A549 (cell line): ENCODE measurements at regions not wholly inside any gene's neighbourhood (a gene's known extent, or its start where the extent isn't known, plus 50 kb on each side); places are given as distances from the start of the nearest gene placed in this dataset.

Source experiments
- ATAC-seq, 2 experiments: fragments of 200-7000 bp in 1 of 2; fragments of >200 bp in 1 of 2; cut with Nextera tagmentation in 1 of 2; cut with Tn5 transposase in 1 of 2; 3 replicates each; pipeline versions ENCODE4 v1.8.0 to v1.9.1; 2018 to 2020; ENCODE audit warnings: mild to moderate bottlenecking in 1 of 2, moderate library complexity in 1 of 2
- CTCF ChIA-PET: fragments of 300-600 bp; sonication (Branson Sonifier 250); formaldehyde crosslinking; extraction: SDS; loops from one replicate; lab custom pipeline; 2021; ENCODE audit warnings: antibody characterized with exemption, inconsistent platforms; lab: Yijun Ruan, JAX
- POLR2A ChIA-PET: fragments of 350-600 bp; formaldehyde crosslinking; extraction: SDS; loops from one replicate; lab custom pipeline; 2021; ENCODE audit warnings: antibody characterized with exemption, inconsistent platforms; lab: Yijun Ruan, JAX
- DNase-seq, 2 experiments: peaks; one replicate each; pipeline versions ENCODE4 v3.0.0 to v3.0.0-alpha.2; 2011 to 2016; ENCODE audit warnings: low read depth in 1 of 2, low spot score in 1 of 2
- FAIRE-seq: peaks from 2 replicates; lab custom pipeline; 2011; peaks lifted over from hg19 to GRCh38; lab: Jason Lieb, UNC
- H3K27ac ChIP-seq, 2 experiments: fragments of >200 bp; sonication (Bioruptor Twin); formaldehyde crosslinking; 3 replicates each; pipeline ENCODE4 v1.5.1; 2016 to 2017
- H3K4me1 ChIP-seq: fragments of >200 bp; sonication (Bioruptor Twin); formaldehyde crosslinking; 3 replicates; pipeline ENCODE4 v1.6.1; 2016
- H3K4me2 ChIP-seq: fragments of >200 bp; sonication (Bioruptor Twin); formaldehyde crosslinking; 3 replicates; pipeline ENCODE4 v1.6.1; 2016
- H3K4me3 ChIP-seq: fragments of >200 bp; sonication (Bioruptor Twin); formaldehyde crosslinking; 3 replicates; pipeline ENCODE4 v1.5.1; 2016
- H3K9me3 ChIP-seq: fragments of >200 bp; sonication (Bioruptor Twin); formaldehyde crosslinking; 3 replicates; pipeline ENCODE4 v1.6.1; 2016
- CBX2 ChIP-seq: fragments of 200-600 bp; sonication (generic); IDR thresholded peaks from 2 replicates; pipeline ENCODE4 v1.6.1; 2016; ENCODE audit warnings: low read depth, mild to moderate bottlenecking, borderline replicate concordance
- EHMT2 ChIP-seq: fragments of 200-600 bp; sonication (generic); IDR thresholded peaks from 2 replicates; pipeline ENCODE4 v1.6.1; 2016; ENCODE audit warnings: antibody characterized with exemption, low read depth, mild to moderate bottlenecking, moderate library complexity
- GATA3 ChIP-seq: IDR thresholded peaks from 2 replicates; pipeline ENCODE4 v1.6.1; 2012; ENCODE audit warnings: borderline replicate concordance
- HDAC2 ChIP-seq: fragments of 200-600 bp; sonication (generic); IDR thresholded peaks from 2 replicates; pipeline ENCODE4 v1.6.1; 2016
- HOXB5 ChIP-seq: fragments of 250-450 bp; sonication (Bioruptor Pico); IDR thresholded peaks from 2 replicates; pipeline ENCODE4 v1.5.0; 2020; ENCODE audit warnings: mild to moderate bottlenecking, moderate library complexity
- JUN ChIP-seq, 2 experiments: fragments of >200 bp; sonication (Bioruptor Twin); formaldehyde crosslinking; IDR thresholded peaks; 2 replicates in 1 of 2; 3 replicates in 1 of 2; pipeline ENCODE4 v1.6.1; 2016 to 2017
- JUNB ChIP-seq: fragments of >200 bp; sonication (Bioruptor Twin); formaldehyde crosslinking; IDR thresholded peaks from 2 replicates; pipeline ENCODE4 v1.6.1; 2016
- KDM5A ChIP-seq: fragments of 200-600 bp; sonication (generic); IDR thresholded peaks from 2 replicates; pipeline ENCODE4 v1.6.1; 2016; ENCODE audit warnings: antibody characterized with exemption, mild to moderate bottlenecking
- MAZ ChIP-seq: fragments of 150-350 bp; IDR thresholded peaks from 2 replicates; pipeline ENCODE4 v1.6.1; 2014; ENCODE audit warnings: antibody characterized with exemption, low read depth, low read length, borderline replicate concordance
- NPAS2 ChIP-seq: fragments of 250-450 bp; sonication (Bioruptor Pico); IDR thresholded peaks from 2 replicates; pipeline ENCODE4 v1.8.0; 2022; ENCODE audit warnings: mild to moderate bottlenecking, moderate library complexity, borderline replicate concordance
- POLR2AphosphoS2 ChIP-seq: conservative IDR thresholded peaks from 2 replicates; pipeline ENCODE4 v1.6.1; 2012; ENCODE audit warnings: low read length, improper control_type of control experiment, inconsistent platforms
- RAD21 ChIP-seq, 2 experiments: fragments of >200 bp in 1 of 2; sonication (Bioruptor Twin) in 1 of 2; formaldehyde crosslinking in 1 of 2; IDR thresholded peaks in 1 of 2; conservative IDR thresholded peaks in 1 of 2; 2 replicates in 1 of 2; 3 replicates in 1 of 2; pipeline ENCODE4 v1.6.1; 2012 to 2018; ENCODE audit warnings: inconsistent platforms in 1 of 2
- RARB ChIP-seq: fragments of 250-450 bp; sonication (Bioruptor Pico); IDR thresholded peaks from 2 replicates; pipeline ENCODE4 v1.8.0; 2021; ENCODE audit warnings: mild to moderate bottlenecking, moderate library complexity
- TFCP2L1 ChIP-seq: fragments of 250-450 bp; sonication (Bioruptor Pico); IDR thresholded peaks from 2 replicates; pipeline ENCODE4 v1.5.0; 2021; ENCODE audit warnings: mild to moderate bottlenecking
- TP53 ChIP-seq: fragments of 250-450 bp; sonication (Bioruptor Pico); IDR thresholded peaks from 2 replicates; pipeline ENCODE4 v1.5.0; 2021; ENCODE audit warnings: mild to moderate bottlenecking, moderate library complexity
- WGBS: methylation state at CpG from one replicate; pipeline ENCODE4 v1.1.6; 2017; ENCODE audit errors: missing lambda C conversion rate; 5-methylcytosine and 5-hydroxymethylcytosine counted together
- TF ChIP-seq, protein P1 (sequence below): fragments of >200 bp; sonication (Bioruptor Twin); formaldehyde crosslinking; IDR thresholded peaks from 3 replicates; pipeline ENCODE4 v1.5.1; 2016
- TF ChIP-seq, protein P2 (sequence below): fragments of 150-350 bp; IDR thresholded peaks from 2 replicates; pipeline ENCODE4 v1.6.1; 2014; ENCODE audit warnings: low read depth, mild to moderate bottlenecking, low read length
- TF ChIP-seq, protein P3 (sequence below): IDR thresholded peaks from 2 replicates; pipeline ENCODE4 v1.6.1; 2012; ENCODE audit warnings: low read depth, borderline replicate concordance
- TF ChIP-seq, protein P4 (sequence below): fragments of 200-600 bp; sonication (generic); IDR thresholded peaks from 2 replicates; pipeline ENCODE4 v1.6.1; 2016; ENCODE audit warnings: antibody characterized with exemption, mild to moderate bottlenecking, moderate library complexity

DNA sequence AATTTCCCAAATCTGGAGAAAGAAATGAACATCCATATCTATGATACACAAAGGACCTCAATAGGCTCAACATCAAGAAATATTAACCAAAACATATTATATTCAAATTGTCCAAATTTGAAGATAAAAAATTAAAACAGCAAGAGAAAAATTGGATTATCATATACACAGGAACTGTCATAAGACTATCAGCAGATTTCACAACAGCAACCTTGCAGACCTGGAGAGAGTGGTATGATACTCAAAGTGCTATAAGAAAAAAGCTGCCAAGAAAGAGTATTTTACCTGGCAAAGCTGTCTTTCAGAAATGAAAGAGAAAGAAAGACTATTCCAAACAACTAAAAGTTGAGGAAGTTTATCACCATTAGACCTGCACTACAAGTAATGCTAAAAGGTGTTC lies 711.9 kb upstream of the RAB6C start (continued):
- TF ChIP-seq, protein P1, sequence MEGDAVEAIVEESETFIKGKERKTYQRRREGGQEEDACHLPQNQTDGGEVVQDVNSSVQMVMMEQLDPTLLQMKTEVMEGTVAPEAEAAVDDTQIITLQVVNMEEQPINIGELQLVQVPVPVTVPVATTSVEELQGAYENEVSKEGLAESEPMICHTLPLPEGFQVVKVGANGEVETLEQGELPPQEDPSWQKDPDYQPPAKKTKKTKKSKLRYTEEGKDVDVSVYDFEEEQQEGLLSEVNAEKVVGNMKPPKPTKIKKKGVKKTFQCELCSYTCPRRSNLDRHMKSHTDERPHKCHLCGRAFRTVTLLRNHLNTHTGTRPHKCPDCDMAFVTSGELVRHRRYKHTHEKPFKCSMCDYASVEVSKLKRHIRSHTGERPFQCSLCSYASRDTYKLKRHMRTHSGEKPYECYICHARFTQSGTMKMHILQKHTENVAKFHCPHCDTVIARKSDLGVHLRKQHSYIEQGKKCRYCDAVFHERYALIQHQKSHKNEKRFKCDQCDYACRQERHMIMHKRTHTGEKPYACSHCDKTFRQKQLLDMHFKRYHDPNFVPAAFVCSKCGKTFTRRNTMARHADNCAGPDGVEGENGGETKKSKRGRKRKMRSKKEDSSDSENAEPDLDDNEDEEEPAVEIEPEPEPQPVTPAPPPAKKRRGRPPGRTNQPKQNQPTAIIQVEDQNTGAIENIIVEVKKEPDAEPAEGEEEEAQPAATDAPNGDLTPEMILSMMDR = no peak

DNA sequence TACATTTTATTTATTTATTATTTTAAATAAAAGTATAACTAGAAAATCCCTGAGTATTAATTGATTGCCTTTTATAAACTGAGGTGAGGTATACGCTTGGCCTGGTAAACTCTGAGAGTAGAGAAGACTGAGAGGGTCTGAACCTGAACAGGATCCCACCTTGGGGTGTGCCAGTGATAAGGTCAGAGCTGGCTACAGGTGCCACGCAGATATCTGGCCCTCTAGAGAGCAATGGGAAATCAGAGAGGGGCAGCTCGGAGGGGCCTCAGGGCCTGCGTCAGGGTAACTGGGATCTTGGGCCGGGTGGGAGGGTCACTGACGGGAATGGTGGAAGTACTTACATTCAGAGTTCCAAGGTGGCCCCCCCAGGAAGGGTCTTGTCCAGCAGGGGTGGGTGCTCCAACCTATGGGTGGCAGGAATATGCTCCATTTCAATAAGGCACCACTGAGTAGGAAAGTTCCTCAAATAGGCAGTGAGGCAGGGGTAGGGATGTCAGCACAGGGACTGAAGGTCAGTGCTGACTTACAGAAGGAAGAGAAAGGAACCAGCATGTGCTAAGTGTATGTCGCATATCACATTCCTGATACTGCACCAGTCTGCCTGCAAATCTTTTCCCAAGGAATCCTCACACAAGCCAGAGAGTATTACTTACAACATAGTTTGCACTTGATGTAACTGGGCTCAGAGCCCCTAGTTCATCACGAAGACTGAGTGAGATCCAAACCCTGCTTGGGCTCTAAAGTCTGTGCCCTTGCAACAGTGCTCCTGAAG lies 706.0 kb upstream of the RAB6C start:
- no peak overlapping the region for H3K4me3 ChIP-seq
- H3K27ac ChIP-seq = no peak overlapping the region
- H3K4me1 ChIP-seq = no peaks in the 10 kb centered on the region
- ChIA-PET CTCF (no interaction called here), POLR2A (no interaction called here)
- FAIRE-seq = no peak
- no peak for ATAC-seq
- no peak overlapping the region for H3K4me2 ChIP-seq
- TF ChIP-seq, protein P2, sequence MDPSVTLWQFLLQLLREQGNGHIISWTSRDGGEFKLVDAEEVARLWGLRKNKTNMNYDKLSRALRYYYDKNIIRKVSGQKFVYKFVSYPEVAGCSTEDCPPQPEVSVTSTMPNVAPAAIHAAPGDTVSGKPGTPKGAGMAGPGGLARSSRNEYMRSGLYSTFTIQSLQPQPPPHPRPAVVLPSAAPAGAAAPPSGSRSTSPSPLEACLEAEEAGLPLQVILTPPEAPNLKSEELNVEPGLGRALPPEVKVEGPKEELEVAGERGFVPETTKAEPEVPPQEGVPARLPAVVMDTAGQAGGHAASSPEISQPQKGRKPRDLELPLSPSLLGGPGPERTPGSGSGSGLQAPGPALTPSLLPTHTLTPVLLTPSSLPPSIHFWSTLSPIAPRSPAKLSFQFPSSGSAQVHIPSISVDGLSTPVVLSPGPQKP = no peak
- TF ChIP-seq EHMT2 = no peak
- TF ChIP-seq GATA3 = no peak
- TF ChIP-seq MAZ = no peak
- TF ChIP-seq KDM5A = no peak
- TF ChIP-seq POLR2AphosphoS2 = no peak
- no peak for TF ChIP-seq RAD21 (conservative IDR thresholded peaks at IDR 0.05 in 1 of 2, IDR thresholded peaks at IDR 0.05 in 1 of 2)
- no peak for TF ChIP-seq RARB
- no peak for TF ChIP-seq HDAC2
- TF ChIP-seq, protein P3, sequence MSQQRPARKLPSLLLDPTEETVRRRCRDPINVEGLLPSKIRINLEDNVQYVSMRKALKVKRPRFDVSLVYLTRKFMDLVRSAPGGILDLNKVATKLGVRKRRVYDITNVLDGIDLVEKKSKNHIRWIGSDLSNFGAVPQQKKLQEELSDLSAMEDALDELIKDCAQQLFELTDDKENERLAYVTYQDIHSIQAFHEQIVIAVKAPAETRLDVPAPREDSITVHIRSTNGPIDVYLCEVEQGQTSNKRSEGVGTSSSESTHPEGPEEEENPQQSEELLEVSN = no peak
- no peak for TF ChIP-seq HOXB5 (CRISPR knock-in tag)
- no peak for TF ChIP-seq NPAS2 (CRISPR knock-in tag)
- no peak for TF ChIP-seq JUNB
- TF ChIP-seq, protein P4, sequence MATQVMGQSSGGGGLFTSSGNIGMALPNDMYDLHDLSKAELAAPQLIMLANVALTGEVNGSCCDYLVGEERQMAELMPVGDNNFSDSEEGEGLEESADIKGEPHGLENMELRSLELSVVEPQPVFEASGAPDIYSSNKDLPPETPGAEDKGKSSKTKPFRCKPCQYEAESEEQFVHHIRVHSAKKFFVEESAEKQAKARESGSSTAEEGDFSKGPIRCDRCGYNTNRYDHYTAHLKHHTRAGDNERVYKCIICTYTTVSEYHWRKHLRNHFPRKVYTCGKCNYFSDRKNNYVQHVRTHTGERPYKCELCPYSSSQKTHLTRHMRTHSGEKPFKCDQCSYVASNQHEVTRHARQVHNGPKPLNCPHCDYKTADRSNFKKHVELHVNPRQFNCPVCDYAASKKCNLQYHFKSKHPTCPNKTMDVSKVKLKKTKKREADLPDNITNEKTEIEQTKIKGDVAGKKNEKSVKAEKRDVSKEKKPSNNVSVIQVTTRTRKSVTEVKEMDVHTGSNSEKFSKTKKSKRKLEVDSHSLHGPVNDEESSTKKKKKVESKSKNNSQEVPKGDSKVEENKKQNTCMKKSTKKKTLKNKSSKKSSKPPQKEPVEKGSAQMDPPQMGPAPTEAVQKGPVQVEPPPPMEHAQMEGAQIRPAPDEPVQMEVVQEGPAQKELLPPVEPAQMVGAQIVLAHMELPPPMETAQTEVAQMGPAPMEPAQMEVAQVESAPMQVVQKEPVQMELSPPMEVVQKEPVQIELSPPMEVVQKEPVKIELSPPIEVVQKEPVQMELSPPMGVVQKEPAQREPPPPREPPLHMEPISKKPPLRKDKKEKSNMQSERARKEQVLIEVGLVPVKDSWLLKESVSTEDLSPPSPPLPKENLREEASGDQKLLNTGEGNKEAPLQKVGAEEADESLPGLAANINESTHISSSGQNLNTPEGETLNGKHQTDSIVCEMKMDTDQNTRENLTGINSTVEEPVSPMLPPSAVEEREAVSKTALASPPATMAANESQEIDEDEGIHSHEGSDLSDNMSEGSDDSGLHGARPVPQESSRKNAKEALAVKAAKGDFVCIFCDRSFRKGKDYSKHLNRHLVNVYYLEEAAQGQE = no peak
- TF ChIP-seq CBX2 = no peak
- TF ChIP-seq JUN (IDR thresholded peaks at IDR 0.05) = no peak
- no peak for TF ChIP-seq TFCP2L1 (CRISPR knock-in tag)
- TF ChIP-seq TP53 (CRISPR knock-in tag) = no peak
- no peak for DNase-seq
- H3K9me3 ChIP-seq = no peaks in the 10 kb centered on the region
- 16% methylated on average over 7 of the region's 8 CpGs for WGBS
